GM12878 (cell line): ENCODE measurements at regions not wholly inside any gene's neighbourhood (a gene's known extent, or its start where the extent isn't known, plus 50 kb on each side); places are given as distances from the start of the nearest gene placed in this dataset.

Source experiments
- ATAC-seq: fragments of 200-7000 bp; cut with Tn5 transposase; 3 replicates; pipeline ENCODE4 v1.9.1; 2020; ENCODE audit warnings: mild to moderate bottlenecking, moderate library complexity
- BruUV-seq: library from RNA; stranded (reverse); fragments of 400-500 nt; replicated peaks from 2 replicates; lab custom pipeline; 2021; lab: Mats Ljungman, UMichigan
- CTCF ChIA-PET: fragments of 300-600 bp; sonication (Branson Sonifier 250); formaldehyde crosslinking; extraction: SDS; loops from one replicate; lab custom pipeline; 2021; ENCODE audit warnings: inconsistent platforms; lab: Yijun Ruan, JAX
- POLR2A ChIA-PET: fragments of 350-600 bp; formaldehyde crosslinking; extraction: SDS; loops from one replicate; lab custom pipeline; 2021; ENCODE audit warnings: inconsistent platforms; lab: Charles Lee
- RAD21 ChIA-PET: fragments of 300-600 bp; sonication (Branson Sonifier 250); formaldehyde crosslinking; loops from one replicate; lab custom pipeline; 2023; ENCODE audit warnings: antibody characterized with exemption; ENCODE audit not compliant: unreplicated experiment; lab: Charles Lee
- SMC1A ChIA-PET: fragments of 300-600 bp; sonication (Branson Sonifier 250); formaldehyde crosslinking; loops from one replicate; lab custom pipeline; 2023; ENCODE audit not compliant: unreplicated experiment, uncharacterized antibody; lab: Charles Lee
- DNase-seq: peaks from one replicate; pipeline ENCODE4 v3.0.0-alpha.2; 2011; ENCODE audit warnings: low read depth, low spot score
- FAIRE-seq: peaks from 3 replicates; lab custom pipeline; 2011; peaks lifted over from hg19 to GRCh38; lab: Jason Lieb, UNC
- H2AFZ ChIP-seq: 2 replicates; pipeline ENCODE4 v1.6.0; 2011; ENCODE audit warnings: low read depth, low read length, control low read depth; ENCODE audit not compliant: control insufficient read depth
- H3K27ac ChIP-seq: 2 replicates; pipeline ENCODE4 v1.5.1; 2011; ENCODE audit warnings: control low read depth; ENCODE audit not compliant: control insufficient read depth, insufficient read depth
- H3K27me3 ChIP-seq, 2 experiments: replicated peaks in 1 of 2; 2 replicates each; pipeline versions ENCODE4 v1.6.0 to v1.6.1; 2011; ENCODE audit warnings: low read length in 1 of 2; ENCODE audit not compliant: control insufficient read depth in 2 of 2, insufficient read depth in 2 of 2
- H3K36me3 ChIP-seq, 2 experiments: 2 replicates each; pipeline ENCODE4 v1.5.1; 2011; ENCODE audit warnings: low read length in 1 of 2; ENCODE audit not compliant: control insufficient read depth in 2 of 2, insufficient read depth in 2 of 2
- H3K4me1 ChIP-seq: 2 replicates; pipeline ENCODE4 v1.6.1; 2011; ENCODE audit warnings: mild to moderate bottlenecking, low read length, moderate library complexity, mixed read lengths; ENCODE audit not compliant: control insufficient read depth, insufficient read depth
- H3K4me2 ChIP-seq: 2 replicates; pipeline ENCODE4 v1.6.0; 2011; ENCODE audit warnings: control low read depth; ENCODE audit not compliant: control insufficient read depth, insufficient read depth
- H3K4me3 ChIP-seq: fragments of 200-600 bp; sonication (generic); 2 replicates; pipeline ENCODE4 v1.5.1; 2016
- H3K79me2 ChIP-seq: 2 replicates; pipeline ENCODE4 v1.6.0; 2011; ENCODE audit warnings: low read length; ENCODE audit not compliant: control insufficient read depth, insufficient read depth
- H3K9ac ChIP-seq: 2 replicates; pipeline ENCODE4 v1.8.0; 2011; ENCODE audit warnings: low read length, control low read depth, mixed read lengths; ENCODE audit not compliant: control insufficient read depth, insufficient read depth
- H3K9me3 ChIP-seq: replicated peaks from 3 replicates; pipeline ENCODE4 v1.5.1; 2011; ENCODE audit warnings: mild to moderate bottlenecking, low read length; ENCODE audit not compliant: control insufficient read depth, insufficient read depth
- H4K20me1 ChIP-seq: 2 replicates; pipeline ENCODE4 v1.6.0; 2011; ENCODE audit not compliant: control insufficient read depth, insufficient read depth
- BRCA1 ChIP-seq: IDR thresholded peaks from 2 replicates; pipeline ENCODE4 v1.6.1; 2011; ENCODE audit warnings: low read depth, low read length, improper control_type of control experiment
- CHD4 ChIP-seq: fragments of 200-600 bp; sonication (generic); IDR thresholded peaks from 2 replicates; pipeline ENCODE4 v1.6.1; 2016; ENCODE audit warnings: mild to moderate bottlenecking
- ETV6 ChIP-seq, 2 experiments: fragments of 450-650 bp in 1 of 2; IDR thresholded peaks in 1 of 2; conservative IDR thresholded peaks in 1 of 2; 2 replicates each; pipeline ENCODE4 v1.6.1; 2014; ENCODE audit warnings: antibody characterized with exemption in 1 of 2, borderline replicate concordance in 1 of 2, low read depth in 1 of 2, mild to moderate bottlenecking in 1 of 2, moderate library complexity in 1 of 2
- FOXM1 ChIP-seq: IDR thresholded peaks from 2 replicates; pipeline ENCODE4 v1.6.1; 2012; ENCODE audit warnings: low read depth, mild to moderate bottlenecking, inconsistent platforms, low read length, moderate library complexity
- JUNB ChIP-seq: IDR thresholded peaks from 2 replicates; pipeline ENCODE4 v1.6.1; 2016; ENCODE audit warnings: antibody characterized with exemption, mild to moderate bottlenecking
- KAT2A ChIP-seq: conservative IDR thresholded peaks from 2 replicates; pipeline ENCODE4 v1.6.1; 2011; ENCODE audit warnings: low read depth, low read length; ENCODE audit not compliant: control insufficient read depth
- MYB ChIP-seq: fragments of 150-350 bp; IDR thresholded peaks from 2 replicates; pipeline ENCODE4 v1.6.1; 2014; ENCODE audit warnings: mild to moderate bottlenecking, low read depth, low read length, borderline replicate concordance
- NR2F1 ChIP-seq: fragments of 450-650 bp; conservative IDR thresholded peaks from 2 replicates; pipeline ENCODE4 v1.6.1; 2017; ENCODE audit warnings: mild to moderate bottlenecking
- SMARCA5 ChIP-seq: fragments of 450-650 bp; IDR thresholded peaks from 2 replicates; pipeline ENCODE4 v1.6.1; 2017; ENCODE audit warnings: mild to moderate bottlenecking
- SREBF2 ChIP-seq: IDR thresholded peaks from 2 replicates; pipeline ENCODE4 v1.6.1; 2012; ENCODE audit warnings: mild to moderate bottlenecking, low read length
- STAT1 ChIP-seq: fragments of 450-650 bp; conservative IDR thresholded peaks from 2 replicates; pipeline ENCODE4 v1.6.1; 2014; ENCODE audit warnings: antibody characterized with exemption, mild to moderate bottlenecking
- TCF12 ChIP-seq: IDR thresholded peaks from 2 replicates; pipeline ENCODE4 v1.6.1; 2011; ENCODE audit warnings: low read depth, mild to moderate bottlenecking, low read length
- WGBS: methylation state at CpG from one replicate; pipeline ENCODE4 v1.1.6; 2016; ENCODE audit warnings: low lambda C conversion rate; ENCODE audit not compliant: insufficient replicate concordance, insufficient coverage; ENCODE audit errors: missing lambda C conversion rate; 5-methylcytosine and 5-hydroxymethylcytosine counted together
- in situ Hi-C: fragments of 300-500 bp; cut with MboI; formaldehyde crosslinking; loops from 9 replicates; pipeline ENCODE4 v1.14.3; 2018; ENCODE audit warnings: mixed read lengths
- intact Hi-C: fragments of 100-400 bp; cut with micrococcal nuclease; formaldehyde crosslinking; loops from one replicate; pipeline ENCODE4 v1.14.2; 2022; ENCODE audit not compliant: unreplicated experiment
- TF ChIP-seq, protein P1 (sequence below): fragments of 450-650 bp; IDR thresholded peaks from 2 replicates; pipeline ENCODE4 v1.6.1; 2016; ENCODE audit warnings: mild to moderate bottlenecking
- TF ChIP-seq, protein P2 (sequence below): fragments of 450-650 bp; IDR thresholded peaks from 2 replicates; pipeline ENCODE4 v1.6.1; 2014; ENCODE audit warnings: mild to moderate bottlenecking

DNA sequence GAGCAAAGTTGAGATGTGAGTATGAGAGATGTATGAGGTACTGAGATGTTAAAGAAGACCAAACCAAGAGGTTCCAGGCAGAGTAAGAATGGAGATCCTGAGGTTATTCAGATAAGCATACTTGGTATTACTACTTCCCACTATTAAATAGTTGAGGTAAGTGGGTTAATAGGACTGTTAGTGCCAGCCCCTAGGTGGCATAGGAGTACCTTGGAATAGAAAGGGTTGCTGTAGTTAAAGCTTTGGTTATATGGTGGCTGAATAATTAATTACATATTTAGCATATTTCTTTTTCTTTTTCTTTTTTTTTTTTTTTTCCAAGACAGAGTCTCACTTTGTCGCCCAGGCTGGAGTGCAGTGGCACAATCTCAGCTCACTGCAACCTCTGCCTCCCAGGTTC is 397.9 kb upstream of the TMPRSS15 start (continued):
- TF ChIP-seq KAT2A (no peak), ETV6 (conservative IDR thresholded peaks at IDR 0.05 in 1 of 2, IDR thresholded peaks at IDR 0.05 in 1 of 2; ENCODE audit: borderline replicate concordance in 1 of 2, low read depth in 1 of 2) (no peak)

DNA sequence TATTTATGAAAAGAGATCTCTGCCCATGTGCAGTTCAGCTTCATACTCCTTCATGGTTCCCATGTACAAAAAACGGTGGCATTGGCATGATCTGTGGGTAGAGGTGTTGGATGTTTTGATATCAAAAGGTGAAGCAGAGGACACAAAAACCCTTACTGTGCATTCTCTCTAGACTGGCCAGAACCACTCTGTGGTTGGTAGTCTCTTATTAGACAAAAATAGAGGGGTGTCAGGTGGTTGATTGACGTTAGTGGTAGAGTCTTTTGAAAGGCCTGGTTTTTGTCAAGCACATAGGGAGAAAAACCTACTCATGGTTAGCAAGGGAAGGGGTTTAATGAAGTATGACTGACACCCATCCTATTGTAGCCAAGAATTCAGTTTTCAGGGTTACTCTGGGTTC is 400.0 kb upstream of the TMPRSS15 start:
- ChIA-PET POLR2A (no interaction called here), CTCF (no interaction called here), RAD21 (no interaction called here), SMC1A (interaction anchor here (0.6 kb wide), 1 partner anchor 59 kb away, joined by 3 read pairs; no protein-coding TSS in a partner anchor)
- no peak overlapping the region for H3K9ac ChIP-seq
- no peak overlapping the region for H3K4me2 ChIP-seq
- H3K4me1 ChIP-seq = no peaks in the 10 kb centered on the region
- FAIRE-seq = no peak
- no peaks in the 10 kb centered on the region for H3K79me2 ChIP-seq
- no TSS peak for BruUV-seq
- no peak for ATAC-seq
- no peak overlapping the region for H2AFZ ChIP-seq
- DNase-seq = no peak
- TF ChIP-seq NR2F1 (no peak), SREBF2 (no peak), FOXM1 (no peak), MYB (no peak), SMARCA5 (no peak), BRCA1 (no peak), CHD4 (no peak), JUNB (no peak), STAT1 (no peak), TCF12 (no peak)
- TF ChIP-seq, protein P1, sequence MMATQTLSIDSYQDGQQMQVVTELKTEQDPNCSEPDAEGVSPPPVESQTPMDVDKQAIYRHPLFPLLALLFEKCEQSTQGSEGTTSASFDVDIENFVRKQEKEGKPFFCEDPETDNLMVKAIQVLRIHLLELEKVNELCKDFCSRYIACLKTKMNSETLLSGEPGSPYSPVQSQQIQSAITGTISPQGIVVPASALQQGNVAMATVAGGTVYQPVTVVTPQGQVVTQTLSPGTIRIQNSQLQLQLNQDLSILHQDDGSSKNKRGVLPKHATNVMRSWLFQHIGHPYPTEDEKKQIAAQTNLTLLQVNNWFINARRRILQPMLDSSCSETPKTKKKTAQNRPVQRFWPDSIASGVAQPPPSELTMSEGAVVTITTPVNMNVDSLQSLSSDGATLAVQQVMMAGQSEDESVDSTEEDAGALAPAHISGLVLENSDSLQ = no peak
- TF ChIP-seq, protein P2, sequence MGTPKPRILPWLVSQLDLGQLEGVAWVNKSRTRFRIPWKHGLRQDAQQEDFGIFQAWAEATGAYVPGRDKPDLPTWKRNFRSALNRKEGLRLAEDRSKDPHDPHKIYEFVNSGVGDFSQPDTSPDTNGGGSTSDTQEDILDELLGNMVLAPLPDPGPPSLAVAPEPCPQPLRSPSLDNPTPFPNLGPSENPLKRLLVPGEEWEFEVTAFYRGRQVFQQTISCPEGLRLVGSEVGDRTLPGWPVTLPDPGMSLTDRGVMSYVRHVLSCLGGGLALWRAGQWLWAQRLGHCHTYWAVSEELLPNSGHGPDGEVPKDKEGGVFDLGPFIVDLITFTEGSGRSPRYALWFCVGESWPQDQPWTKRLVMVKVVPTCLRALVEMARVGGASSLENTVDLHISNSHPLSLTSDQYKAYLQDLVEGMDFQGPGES = no peak
- no peaks in the 10 kb centered on the region for H3K9me3 ChIP-seq
- no peak overlapping the region for H3K27ac ChIP-seq
- no peaks in the 10 kb centered on the region for H3K27me3 ChIP-seq
- intact Hi-C loops (no loop called here), in situ Hi-C loops (no loop called here)
- 0% methylated on average over 2 of the region's 2 CpGs for WGBS
- no peaks in the 10 kb centered on the region for H3K36me3 ChIP-seq
- no peaks in the 10 kb centered on the region for H4K20me1 ChIP-seq
- H3K4me3 ChIP-seq = no peak overlapping the region
